Fibroblast of the conjunctiva (primary cell): ENCODE measurements at regions not wholly inside any gene's neighbourhood (a gene's known extent, or its start where the extent isn't known, plus 50 kb on each side); places are given as distances from the start of the nearest gene placed in this dataset.

Experiments used
- DNase-seq: peaks from one replicate; pipeline ENCODE4 v3.0.0-alpha.2; 2010; ENCODE audit warnings: low read depth

DNA sequence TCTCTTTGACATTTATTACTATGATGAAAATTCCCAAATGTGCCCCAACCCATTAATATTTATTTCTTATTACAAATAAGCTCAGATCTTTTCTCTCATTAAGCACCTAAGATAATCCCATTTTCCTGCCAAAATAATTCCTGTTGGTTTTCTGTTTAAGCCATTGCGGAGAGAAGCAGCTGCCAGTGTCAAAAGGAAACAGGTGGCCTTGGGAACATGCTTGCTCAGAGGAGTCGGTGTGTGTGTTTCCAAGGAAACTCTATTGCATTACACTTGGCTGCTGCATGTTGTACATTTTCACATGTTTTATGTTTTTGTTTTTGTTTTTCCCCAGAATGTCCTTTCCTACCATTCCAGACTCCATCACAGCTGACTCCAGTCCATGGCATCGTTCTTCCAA is 56.4 kb downstream of the CD24 start:
- no peak for DNase-seq

- no peak for DNase-seq
These were observed 57.6 kb downstream of the CD24 start for GRCh38 chr6:106916891-106917290.

DNA sequence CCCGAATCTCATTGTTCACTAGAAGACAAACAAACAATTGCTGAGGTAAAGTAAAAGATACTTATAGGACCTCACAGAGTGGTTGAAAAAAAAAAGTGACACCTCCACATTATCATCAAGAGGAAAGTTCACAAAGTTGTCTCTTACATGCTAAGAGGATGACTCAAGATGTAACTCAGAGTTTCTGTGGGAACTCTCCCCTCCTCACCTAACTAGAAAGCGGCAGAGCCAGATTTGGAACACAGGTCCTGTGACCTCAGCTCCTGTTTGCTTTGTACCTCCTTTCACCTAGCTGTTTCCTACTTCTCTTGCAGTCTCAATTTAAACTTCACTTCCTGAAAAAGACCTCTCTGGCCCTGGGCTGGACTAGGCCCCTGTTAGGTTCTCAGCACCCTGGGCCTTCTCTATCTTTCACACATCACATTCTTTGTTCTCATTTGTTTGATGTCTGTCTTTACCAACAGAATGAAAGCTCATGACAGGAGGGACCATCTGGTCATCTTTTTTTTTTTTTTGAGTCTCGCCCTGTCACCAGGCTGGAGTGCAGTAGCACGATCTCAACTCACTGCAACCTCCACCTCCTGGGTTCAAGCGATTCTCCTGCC is 60.8 kb downstream of the CD24 start:
- DNase-seq, result no peak

DNA sequence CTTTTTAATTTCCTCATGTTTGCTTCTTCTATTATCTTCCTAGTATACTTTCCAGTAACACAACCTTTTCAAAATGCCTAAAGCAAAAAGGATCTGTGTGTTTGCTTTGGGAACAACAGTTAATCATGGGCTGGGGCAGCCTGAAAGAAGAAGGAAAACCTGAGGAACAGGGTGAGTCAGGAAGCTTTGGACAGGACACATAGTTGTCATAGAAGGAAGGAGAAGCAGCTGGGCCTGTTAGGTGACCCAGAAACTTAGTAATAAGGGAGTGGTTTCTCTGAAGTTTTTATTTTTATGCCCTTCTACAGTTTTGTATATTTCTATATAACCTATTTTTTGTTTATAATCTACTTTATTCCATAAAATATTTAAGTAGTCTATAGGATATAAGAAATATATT is 61.4 kb downstream of the CD24 start:
- no peak for DNase-seq

- DNase-seq, result no peak
These were observed 62.4 kb downstream of the CD24 start for GRCh38 chr6:106912091-106912490.

DNA sequence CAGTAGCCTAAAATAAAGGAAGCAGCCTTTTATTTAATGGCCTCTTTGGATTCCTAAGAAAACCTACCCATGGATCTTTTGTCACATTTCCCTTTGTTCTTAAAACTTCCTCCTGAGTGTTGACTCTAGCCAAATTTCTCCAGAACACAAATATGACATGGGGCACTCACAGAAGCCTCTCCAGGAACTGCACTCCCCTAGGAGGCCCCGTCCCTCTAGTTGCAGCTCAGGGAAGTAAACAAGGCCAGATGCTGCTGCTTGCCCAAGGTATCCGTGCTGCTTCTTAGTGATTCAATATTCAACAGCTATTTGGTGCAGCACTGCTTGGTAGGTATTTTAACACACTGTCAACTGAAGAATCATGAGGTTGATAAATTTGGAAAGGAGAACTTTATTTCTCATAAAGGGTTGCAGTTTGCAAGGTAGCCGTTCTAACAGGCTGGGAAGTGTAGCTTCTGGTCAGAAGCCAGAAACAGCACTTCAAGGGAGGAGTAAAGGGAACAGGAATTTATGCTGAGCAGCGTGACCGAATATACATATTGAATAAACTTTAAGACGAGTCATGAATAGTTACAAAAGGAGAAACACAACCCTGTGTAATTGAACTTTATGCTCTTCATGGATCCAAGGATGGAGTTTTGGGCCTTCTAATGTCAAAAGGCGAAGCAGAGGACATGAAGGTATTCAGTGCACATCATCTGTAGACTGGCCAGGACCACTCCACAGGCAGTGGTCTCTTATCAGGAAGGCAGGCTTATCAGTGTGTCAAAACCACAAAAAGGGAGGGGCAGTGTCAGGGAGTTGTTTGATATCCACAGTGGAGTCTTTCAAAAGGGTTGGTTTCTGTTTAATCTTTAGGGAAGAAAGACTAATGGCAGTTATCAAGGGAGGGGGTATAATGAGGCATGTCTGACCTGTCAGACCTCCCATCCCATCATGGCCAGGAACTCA is 63.3 kb downstream of the CD24 start:
- DNase-seq, result no peak

GRCh38 chr6:106908386-106908840 is 66.1 kb downstream of the CD24 start:
- DNase-seq, result no peak

DNA sequence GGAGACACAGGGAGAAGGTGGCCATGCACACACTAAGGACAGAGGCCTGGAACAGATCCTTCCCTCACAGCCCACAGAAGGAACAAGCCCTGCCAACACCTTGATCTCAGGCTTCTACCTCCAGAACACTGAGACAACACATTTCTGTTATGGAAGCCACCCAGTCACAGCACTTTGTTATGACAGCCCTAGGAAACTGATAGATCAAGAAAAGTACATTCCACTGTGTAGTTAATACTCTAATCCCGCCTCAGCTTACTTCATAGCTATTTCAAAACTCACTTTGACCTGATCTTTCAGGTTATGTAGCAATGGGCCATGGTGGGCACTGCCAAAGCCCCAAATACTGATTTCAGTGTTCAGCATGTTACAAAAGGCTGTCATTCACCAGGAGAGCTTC is 66.8 kb downstream of the CD24 start:
- no peak for DNase-seq

DNA sequence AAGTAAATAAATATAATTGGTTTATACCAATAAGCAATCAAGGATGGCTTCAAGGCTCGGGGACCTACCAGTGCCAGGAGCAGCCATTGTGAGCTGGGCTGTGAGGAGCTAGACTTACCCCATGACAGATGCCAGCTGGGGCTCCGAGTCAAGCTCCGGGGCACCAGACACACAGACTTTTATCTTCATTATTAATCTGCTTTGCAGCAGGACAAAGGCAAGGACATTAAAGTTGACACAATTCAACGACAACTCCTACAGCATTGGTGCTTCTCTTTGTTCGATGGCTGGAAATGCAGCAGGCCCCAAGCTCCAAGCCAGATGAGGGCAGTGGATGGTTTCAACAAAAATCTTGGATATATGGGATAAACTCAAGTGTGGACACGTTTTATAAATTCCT is 68.3 kb downstream of the CD24 start:
- no peak for DNase-seq

DNA sequence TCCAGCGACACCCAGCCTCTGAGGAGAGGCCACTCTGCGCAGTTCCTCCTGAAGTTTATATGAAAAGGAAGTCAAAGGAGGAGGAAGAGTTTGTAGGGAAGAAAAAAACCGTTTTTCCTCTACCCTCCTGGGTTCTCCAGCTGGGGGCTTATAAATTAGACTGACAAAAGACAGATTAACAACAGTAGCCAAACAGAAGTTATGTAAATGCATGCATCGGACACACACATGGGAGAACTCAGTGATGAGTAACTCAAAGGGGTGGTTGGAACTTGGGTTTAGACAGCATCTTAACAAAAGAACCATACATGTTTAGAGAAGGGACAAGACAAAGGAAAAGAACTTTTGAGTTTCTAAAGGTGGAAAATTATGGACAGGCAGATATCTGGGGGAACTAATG is 71.2 kb downstream of the CD24 start:
- DNase-seq, result no peak

DNA sequence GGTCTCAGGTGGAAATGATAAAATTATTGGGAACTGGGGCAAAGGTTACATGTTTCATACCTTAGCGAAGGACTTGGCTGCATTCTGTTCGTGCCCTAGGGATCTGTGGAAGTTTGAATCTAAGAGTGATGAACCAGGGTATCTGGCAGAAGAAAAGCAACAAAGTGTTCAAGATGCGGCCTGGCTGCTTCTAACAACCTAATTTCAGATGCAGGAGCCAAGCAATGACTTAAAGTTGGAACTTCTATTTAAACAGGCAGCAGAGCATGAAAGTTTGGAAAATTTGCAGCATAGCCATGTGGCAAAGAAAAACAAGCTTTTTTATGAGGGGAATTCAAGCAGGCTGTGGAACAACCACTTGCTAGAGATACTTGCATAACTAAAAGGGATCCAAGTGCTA is 73.5 kb downstream of the CD24 start:
- DNase-seq, result no peak

- no peak for DNase-seq
These were observed 74.8 kb downstream of the CD24 start for GRCh38 chr6:106899697-106900096.

GRCh38 chr6:106897580-106897979 is 76.9 kb downstream of the CD24 start:
- no peak for DNase-seq

- no peak for DNase-seq
These were observed 78.9 kb downstream of the CD24 start for GRCh38 chr6:106895703-106896040.

- DNase-seq, result no peak
These were observed 79.4 kb downstream of the CD24 start for GRCh38 chr6:106894978-106895702.

DNA sequence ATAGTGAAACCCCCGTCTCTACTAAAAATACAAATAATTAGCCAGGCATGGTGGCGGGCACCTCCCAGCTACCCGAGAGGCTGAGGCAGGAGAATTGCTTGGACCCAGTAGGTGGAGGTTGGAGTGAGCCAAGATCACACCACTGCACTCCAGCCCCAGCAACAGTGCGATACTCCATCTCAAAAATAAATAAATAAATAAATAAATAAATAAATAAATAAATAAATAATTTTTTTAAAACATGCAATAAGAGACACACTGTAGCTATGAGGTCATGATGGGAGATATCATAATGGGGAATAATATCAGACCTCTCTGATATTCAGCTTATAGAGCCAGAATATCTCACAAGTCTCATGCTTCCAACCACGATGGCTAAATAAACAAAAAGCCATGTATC is 82.3 kb downstream of the CD24 start:
- DNase-seq, result no peak

GRCh38 chr6:106890447-106890846 is 84.1 kb downstream of the CD24 start:
- DNase-seq, result no peak

GRCh38 chr6:106889692-106890091 is 84.8 kb downstream of the CD24 start:
- no peak for DNase-seq

DNA sequence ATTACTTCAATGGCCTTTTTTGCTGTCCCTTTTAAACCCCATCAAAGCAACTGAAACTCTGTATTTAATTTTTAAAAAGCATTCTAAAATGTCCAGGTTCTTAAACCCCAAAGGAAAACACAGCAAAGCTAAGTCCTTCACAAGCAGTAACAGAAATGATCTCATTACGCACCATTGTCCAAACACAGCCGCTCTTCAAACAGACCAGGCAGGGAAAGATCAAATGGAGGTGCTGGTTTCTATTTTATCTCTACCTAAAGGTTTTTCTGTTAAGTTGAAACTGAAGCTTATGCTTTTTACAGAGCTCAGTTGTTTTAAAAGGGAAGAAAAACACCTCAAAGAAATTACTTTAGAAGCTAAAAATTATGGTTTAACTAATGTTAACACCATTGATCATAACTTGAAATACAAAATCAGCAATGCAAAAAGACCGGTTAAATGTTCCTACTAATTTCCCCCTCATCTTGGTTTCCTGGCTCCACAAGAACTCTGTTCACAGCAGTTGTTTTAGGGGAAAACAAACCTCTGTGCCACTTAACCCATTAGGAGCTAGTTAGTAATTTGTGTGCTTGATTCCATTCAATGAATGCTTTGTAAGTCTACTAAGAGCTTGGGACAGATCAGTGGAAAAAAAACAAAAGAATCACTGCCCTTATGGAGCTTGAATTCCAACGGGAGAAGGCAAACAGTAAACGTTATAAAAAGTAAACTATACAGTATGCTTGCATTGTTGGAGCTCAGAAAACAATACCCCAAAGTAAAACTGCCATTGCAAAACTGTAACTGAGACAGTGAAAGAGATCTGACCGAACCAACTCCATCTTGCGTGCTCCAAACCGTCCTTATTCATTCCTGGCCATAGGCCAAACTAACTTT is 87.4 kb downstream of the CD24 start:
- DNase-seq, result no peak

- DNase-seq, result no peak
These were observed 88.3 kb downstream of the CD24 start for GRCh38 chr6:106886081-106886843.

DNA sequence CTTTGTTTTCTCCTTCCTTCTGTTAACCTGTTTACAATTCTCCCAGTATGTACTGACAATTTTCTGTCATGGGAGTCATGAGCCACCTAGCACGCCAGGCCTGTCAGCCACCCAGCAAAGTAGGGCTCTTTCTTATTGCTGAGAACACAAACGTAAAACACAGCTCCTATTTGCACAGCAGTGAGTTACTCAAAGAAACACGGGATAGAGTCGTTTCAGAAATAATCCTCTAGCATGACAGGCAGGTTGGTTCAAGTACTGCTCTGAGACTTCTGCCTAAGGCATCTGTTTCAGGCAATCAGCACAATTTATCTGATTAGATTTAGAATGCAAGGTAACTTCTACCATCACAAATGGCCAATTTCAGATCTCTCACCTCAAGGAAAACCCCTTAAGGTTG is 88.8 kb downstream of the CD24 start:
- no peak for DNase-seq
